ENCODE measurements at regions not wholly inside any gene's neighbourhood (a gene's known extent, or its start where the extent isn't known, plus 50 kb on each side); places are given as distances from the start of the nearest gene placed in this dataset.

- no peak for FAIRE-seq
Measured at GRCh38 chr4:110780538-110780937, 157.7 kb upstream of the PITX2 start.

GRCh38 chr4:110781944-110782343 lies 159.1 kb upstream of the PITX2 start:
- FAIRE-seq: no peak

- no peak for FAIRE-seq
Measured at GRCh38 chr4:110787109-110787508, 164.2 kb upstream of the PITX2 start.

GRCh38 chr4:110787707-110788106 lies 164.8 kb upstream of the PITX2 start:
- no peak for FAIRE-seq

GRCh38 chr4:110788302-110788701 lies 165.4 kb upstream of the PITX2 start:
- no peak for FAIRE-seq

- no peak for FAIRE-seq
Measured at GRCh38 chr4:110792036-110792435, 169.2 kb upstream of the PITX2 start.

- FAIRE-seq: no peak
Measured at GRCh38 chr4:110793381-110793801, 170.5 kb upstream of the PITX2 start.

- FAIRE-seq: no peak
Measured at GRCh38 chr4:110793890-110794554, 171.1 kb upstream of the PITX2 start.

GRCh38 chr4:110795971-110796370 lies 173.1 kb upstream of the PITX2 start:
- no peak for FAIRE-seq

- no peak for FAIRE-seq
Measured at GRCh38 chr4:110797486-110797885, 174.6 kb upstream of the PITX2 start.

GRCh38 chr4:110798687-110799086 lies 175.8 kb upstream of the PITX2 start:
- FAIRE-seq: no peak

- FAIRE-seq: no peak
Measured at GRCh38 chr4:110799211-110799610, 176.3 kb upstream of the PITX2 start.

- no peak for FAIRE-seq
Measured at GRCh38 chr4:110801591-110801990, 178.7 kb upstream of the PITX2 start.

- FAIRE-seq: no peak
Measured at GRCh38 chr4:110808351-110808878, 185.5 kb upstream of the PITX2 start.

- no peak for FAIRE-seq
Measured at GRCh38 chr4:110815950-110816349, 193.1 kb upstream of the PITX2 start.

- no peak for FAIRE-seq
Measured at GRCh38 chr4:110816367-110816766, 193.5 kb upstream of the PITX2 start.

- FAIRE-seq: no peak
Measured at GRCh38 chr4:110821186-110821585, 198.3 kb upstream of the PITX2 start.

- FAIRE-seq: no peak
Measured at GRCh38 chr4:110823251-110823650, 200.4 kb upstream of the PITX2 start.

GRCh38 chr4:110824344-110824743 lies 201.5 kb upstream of the PITX2 start:
- FAIRE-seq: no peak

- FAIRE-seq: no peak
Measured at GRCh38 chr4:110826656-110827055, 203.8 kb upstream of the PITX2 start.

GRCh38 chr4:110830461-110830860 lies 207.6 kb upstream of the PITX2 start:
- no peak for FAIRE-seq

GRCh38 chr4:110837896-110838450 lies 215.1 kb upstream of the PITX2 start:
- no peak for FAIRE-seq

- FAIRE-seq: no peak
Measured at GRCh38 chr4:110840221-110840654, 217.4 kb upstream of the PITX2 start.

- no peak for FAIRE-seq
Measured at GRCh38 chr4:110848787-110849186, 225.9 kb upstream of the PITX2 start.

- no peak for FAIRE-seq
Measured at GRCh38 chr4:110849461-110849860, 226.6 kb upstream of the PITX2 start.

All from G401.6 (cell line).